Naive B cell (primary cell): ENCODE measurements at regions not wholly inside any gene's neighbourhood (a gene's known extent, or its start where the extent isn't known, plus 50 kb on each side); places are given as distances from the start of the nearest gene placed in this dataset.
"Not testable (repeated sequence)": the region's sequence is repeated elsewhere in the genome, so short reads cannot be mapped to it uniquely, and the experiment has no call there.

ENCODE experiments used
- ATAC-seq, 2 donors: fragments of 150-1000 bp; cut with Tn5 transposase; 2 replicates each; pipeline ENCODE4 v1.10.0; 2021; ENCODE audit warnings: low read depth in 2 of 2, mild to moderate bottlenecking in 2 of 2, moderate library complexity in 2 of 2
- DNase-seq: peaks from one replicate; pipeline ENCODE4 v3.0.0; 2022
- H3K27ac Mint-ChIP-seq, 6 donors: one replicate each; pipeline ENCODE4 v1.8.0; 2020 to 2022; ENCODE audit warnings: mild to moderate bottlenecking in 6 of 6, mixed read lengths in 6 of 6, moderate library complexity in 5 of 6, inconsistent platforms in 2 of 6
- H3K27me3 Mint-ChIP-seq, 3 donors: one replicate each; pipeline ENCODE4 v1.8.0; 2021 to 2022; ENCODE audit warnings: mixed read lengths in 3 of 3, mild to moderate bottlenecking in 1 of 3
- H3K36me3 Mint-ChIP-seq, 2 donors: one replicate each; pipeline ENCODE4 v1.8.0; 2020 to 2022; ENCODE audit warnings: mixed read lengths in 2 of 2, inconsistent platforms in 1 of 2, mild to moderate bottlenecking in 1 of 2
- H3K4me1 Mint-ChIP-seq, 3 donors: one replicate each; pipeline ENCODE4 v1.8.0; 2020 to 2022; ENCODE audit warnings: mixed read lengths in 3 of 3, inconsistent platforms in 1 of 3, mild to moderate bottlenecking in 1 of 3, moderate library complexity in 1 of 3
- H3K4me3 Mint-ChIP-seq, 8 donors: one replicate each; pipeline ENCODE4 v1.8.0; 2020 to 2022; ENCODE audit warnings: mild to moderate bottlenecking in 8 of 8, mixed read lengths in 8 of 8, moderate library complexity in 8 of 8, inconsistent platforms in 2 of 8
- H3K9me3 Mint-ChIP-seq, 7 donors: one replicate each; pipeline ENCODE4 v1.8.0; 2020 to 2022; ENCODE audit warnings: mixed read lengths in 7 of 7, mild to moderate bottlenecking in 5 of 7, inconsistent platforms in 2 of 7, moderate library complexity in 1 of 7

DNA sequence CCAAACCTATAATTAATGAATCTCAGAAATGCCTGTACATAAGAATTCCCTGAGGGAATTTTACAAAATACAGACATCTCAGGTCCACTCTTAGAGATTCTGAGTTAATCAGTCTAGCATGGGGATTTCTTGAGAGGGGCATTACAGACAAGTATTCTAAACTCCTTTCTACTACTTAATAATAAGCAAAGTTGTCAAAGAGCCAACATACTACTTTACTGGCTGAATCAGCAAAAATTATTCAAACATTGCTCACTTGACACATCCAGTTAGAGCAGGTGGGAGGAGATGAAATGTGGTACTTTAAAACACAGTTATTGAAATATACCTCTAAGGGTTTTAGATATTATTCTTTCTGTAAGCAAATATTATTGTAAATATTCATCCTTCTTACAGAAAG, 1164.7 kb downstream of the CDY2B start:
- Mint-ChIP-seq H3K9me3 (no peaks in the 10 kb centered on the region), H3K27me3 (no peaks in the 10 kb centered on the region), H3K36me3 (no peaks in the 10 kb centered on the region), H3K4me3 (no peak overlapping the region), H3K4me1 (no peaks in the 10 kb centered on the region), H3K27ac (no peak overlapping the region)
- no peak for DNase-seq
- no peak for ATAC-seq

DNA sequence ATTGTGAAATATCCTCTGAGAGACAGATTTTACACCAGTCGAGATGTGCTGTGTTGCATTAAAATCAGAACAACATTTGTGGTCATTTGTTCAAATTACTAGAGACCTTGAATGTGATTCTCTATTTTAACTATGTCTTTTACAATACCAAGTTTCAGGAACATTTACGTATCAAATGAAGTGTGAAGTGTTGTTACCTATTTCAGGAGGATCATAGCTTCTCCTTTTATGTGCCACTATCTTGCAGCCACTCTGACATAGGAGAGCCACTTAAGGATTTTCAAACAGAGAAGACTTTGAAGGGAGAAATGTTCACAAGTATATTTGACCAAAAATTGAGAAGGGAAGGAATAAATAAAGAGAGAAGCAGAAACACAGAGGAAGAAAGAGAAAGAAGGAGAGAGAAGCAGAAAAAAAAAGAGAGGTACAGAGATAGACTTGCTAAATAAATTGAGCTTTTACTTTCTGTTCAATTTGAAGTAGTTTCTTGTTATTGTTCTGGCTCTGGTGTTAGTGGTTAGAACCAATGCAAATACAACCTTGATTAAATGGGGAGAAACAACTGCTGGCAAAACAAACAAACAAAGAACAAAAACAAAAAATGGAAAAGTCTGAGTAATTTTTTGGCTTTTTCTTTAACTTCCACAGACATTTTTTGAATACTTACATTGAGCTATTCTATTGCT, 1206.8 kb downstream of the CDY2B start:
- Mint-ChIP-seq H3K4me1 (no peaks in the 10 kb centered on the region), H3K27ac (no peak overlapping the region), H3K9me3 (no peaks in the 10 kb centered on the region), H3K27me3 (no peaks in the 10 kb centered on the region), H3K4me3 (no peak overlapping the region), H3K36me3 (no peaks in the 10 kb centered on the region)
- ATAC-seq (no peak), DNase-seq (no peak)

GRCh38 chrY:16668402-16668801, 1211.6 kb downstream of the CDY2B start:
- Mint-ChIP-seq H3K27me3 (no peaks in the 10 kb centered on the region), H3K36me3 (no peaks in the 10 kb centered on the region), H3K9me3 (no peaks in the 10 kb centered on the region), H3K4me3 (no peak overlapping the region), H3K27ac (no peak overlapping the region), H3K4me1 (no peaks in the 10 kb centered on the region)
- no peak for ATAC-seq
- DNase-seq = no peak

DNA sequence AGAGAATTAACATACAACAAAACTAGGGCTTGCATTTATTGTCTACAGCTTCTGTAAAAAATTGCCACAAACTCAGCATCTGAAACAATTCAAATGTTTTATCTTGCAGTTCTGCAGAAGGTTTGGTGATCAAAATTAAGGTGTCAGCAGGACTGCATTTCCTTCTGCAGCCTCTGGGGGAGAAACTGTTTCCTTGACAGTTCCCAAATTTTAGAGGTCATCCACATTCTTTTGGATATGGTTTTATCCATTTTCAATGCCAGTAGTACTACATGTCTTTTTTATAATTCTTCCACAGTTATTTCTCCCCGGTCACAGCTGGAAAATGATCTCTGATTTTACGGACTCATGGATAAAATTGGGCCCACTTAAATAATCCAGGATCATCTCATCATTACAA, 1217.3 kb downstream of the CDY2B start:
- Mint-ChIP-seq H3K4me3 (no peak overlapping the region), H3K9me3 (peaks cover 0 to 2% (median 0%) of the 10 kb centered on the region in 7 donors), H3K36me3 (no peaks in the 10 kb centered on the region), H3K27ac (no peak overlapping the region), H3K4me1 (no peaks in the 10 kb centered on the region), H3K27me3 (no peaks in the 10 kb centered on the region)
- no peak for ATAC-seq
- no peak for DNase-seq

GRCh38 chrY:16659340-16659739, 1220.7 kb downstream of the CDY2B start:
- no peak for DNase-seq
- no peaks in the 10 kb centered on the region for H3K27me3 Mint-ChIP-seq
- H3K36me3 Mint-ChIP-seq = no peaks in the 10 kb centered on the region
- no peaks in the 10 kb centered on the region for H3K4me1 Mint-ChIP-seq
- H3K9me3 Mint-ChIP-seq = peaks cover 0 to 2% (median 0%) of the 10 kb centered on the region in 7 donors
- H3K27ac Mint-ChIP-seq = no peak overlapping the region
- no peak for ATAC-seq
- H3K4me3 Mint-ChIP-seq = no peak overlapping the region

DNA sequence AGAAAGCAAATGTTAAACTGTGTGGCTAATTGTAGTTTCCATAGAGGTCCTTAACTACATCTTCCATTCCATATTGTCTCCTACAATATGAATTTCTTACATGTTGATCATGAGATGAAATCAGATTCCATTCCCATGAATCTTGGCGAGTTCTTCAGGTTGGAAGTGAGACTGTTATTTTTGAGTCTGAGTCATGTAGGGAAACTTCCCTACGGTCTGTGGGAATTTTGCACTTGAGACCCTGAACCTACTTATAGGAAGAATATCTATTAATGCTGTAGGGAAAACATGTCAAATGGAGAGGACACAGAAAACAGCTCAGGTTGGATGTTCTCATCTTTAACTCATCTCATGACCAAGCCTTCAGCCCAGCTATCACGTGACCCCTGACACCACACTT, 1226.0 kb downstream of the CDY2B start:
- H3K27me3 Mint-ChIP-seq = no peaks in the 10 kb centered on the region
- DNase-seq (no peak), ATAC-seq (no peak)
- H3K4me1 Mint-ChIP-seq = no peaks in the 10 kb centered on the region
- H3K4me3 Mint-ChIP-seq = no peak overlapping the region
- no peak overlapping the region for H3K27ac Mint-ChIP-seq
- H3K9me3 Mint-ChIP-seq = no peaks in the 10 kb centered on the region
- H3K36me3 Mint-ChIP-seq = no peaks in the 10 kb centered on the region

DNA sequence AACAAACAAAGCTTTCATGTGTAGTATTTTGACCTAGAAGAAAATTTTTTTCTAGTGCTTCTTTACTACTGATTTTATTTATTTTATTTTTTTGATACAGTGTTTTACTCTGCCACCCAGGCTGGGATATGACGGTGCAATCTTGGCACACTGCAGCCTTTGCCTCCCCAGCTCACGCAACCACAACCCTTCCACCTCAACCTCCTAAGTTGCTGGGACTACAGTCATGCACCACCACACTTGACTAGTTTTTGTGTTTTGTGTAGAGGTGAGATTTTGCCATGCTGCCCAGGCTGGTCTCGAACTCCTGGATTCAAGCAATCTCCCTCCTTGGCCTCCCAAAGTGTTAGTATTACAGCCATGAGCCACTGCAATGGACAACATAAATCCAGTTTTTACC, 1234.0 kb downstream of the CDY2B start:
- no peaks in the 10 kb centered on the region for H3K9me3 Mint-ChIP-seq
- H3K27me3 Mint-ChIP-seq = no peaks in the 10 kb centered on the region
- H3K4me3 Mint-ChIP-seq = no peak overlapping the region
- no peak for DNase-seq
- H3K4me1 Mint-ChIP-seq = peaks cover 0 to 5% (median 0%) of the 10 kb centered on the region in 3 donors
- no peaks in the 10 kb centered on the region for H3K36me3 Mint-ChIP-seq
- ATAC-seq = no peak
- peak overlapping the region in 1 of 6 donors; percentile 59 for H3K27ac Mint-ChIP-seq

DNA sequence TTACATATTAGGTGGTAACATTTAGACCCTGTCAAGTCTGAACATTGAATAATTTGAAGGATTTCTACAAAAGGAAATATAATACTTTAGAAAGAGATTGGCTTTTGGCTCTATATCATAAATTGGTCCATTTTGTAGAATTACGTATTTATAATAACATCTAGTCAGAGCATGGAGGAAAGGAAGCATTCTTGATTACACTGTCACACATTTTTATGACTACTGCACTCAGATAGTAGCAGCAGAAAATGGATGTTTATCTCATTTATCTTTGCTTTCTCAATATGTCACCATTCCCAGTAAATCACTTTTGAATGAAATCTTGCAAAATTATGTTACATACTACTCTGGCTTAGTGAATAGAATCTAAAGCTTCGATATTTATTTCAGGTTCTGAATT, 1234.6 kb downstream of the CDY2B start:
- H3K27ac Mint-ChIP-seq = no peak overlapping the region
- ATAC-seq = no peak
- H3K9me3 Mint-ChIP-seq = no peaks in the 10 kb centered on the region
- no peaks in the 10 kb centered on the region for H3K27me3 Mint-ChIP-seq
- H3K4me1 Mint-ChIP-seq = peaks cover 0 to 5% (median 0%) of the 10 kb centered on the region in 3 donors
- no peak overlapping the region for H3K4me3 Mint-ChIP-seq
- no peak for DNase-seq
- no peaks in the 10 kb centered on the region for H3K36me3 Mint-ChIP-seq

GRCh38 chrY:16644270-16644800, 1235.7 kb downstream of the CDY2B start:
- H3K27me3 Mint-ChIP-seq = no peaks in the 10 kb centered on the region
- H3K36me3 Mint-ChIP-seq = no peaks in the 10 kb centered on the region
- H3K27ac Mint-ChIP-seq = peak overlapping the region in 1 of 6 donors; percentile 47
- peaks cover 0 to 5% (median 0%) of the 10 kb centered on the region in 3 donors for H3K4me1 Mint-ChIP-seq
- DNase-seq (no peak), ATAC-seq (peak in 1 of 2 donors; percentile 63)
- H3K4me3 Mint-ChIP-seq = peak overlapping the region in 1 of 8 donors; percentile 30
- H3K9me3 Mint-ChIP-seq = no peaks in the 10 kb centered on the region

GRCh38 chrY:16639777-16640176, 1240.2 kb downstream of the CDY2B start:
- H3K27ac Mint-ChIP-seq = no peak overlapping the region
- no peaks in the 10 kb centered on the region for H3K9me3 Mint-ChIP-seq
- DNase-seq (no peak), ATAC-seq (no peak)
- H3K27me3 Mint-ChIP-seq = no peaks in the 10 kb centered on the region
- H3K36me3 Mint-ChIP-seq = no peaks in the 10 kb centered on the region
- peaks cover 0 to 13% (median 0%) of the 10 kb centered on the region in 3 donors for H3K4me1 Mint-ChIP-seq
- no peak overlapping the region for H3K4me3 Mint-ChIP-seq

GRCh38 chrY:16638743-16639142, 1241.3 kb downstream of the CDY2B start:
- not testable (repeated sequence) for DNase-seq, H3K27me3 Mint-ChIP-seq, H3K4me3 Mint-ChIP-seq, ATAC-seq, H3K9me3 Mint-ChIP-seq, H3K27ac Mint-ChIP-seq, H3K36me3 Mint-ChIP-seq
- peaks cover 0 to 12% (median 0%) of the 10 kb centered on the region in 3 donors for H3K4me1 Mint-ChIP-seq

DNA sequence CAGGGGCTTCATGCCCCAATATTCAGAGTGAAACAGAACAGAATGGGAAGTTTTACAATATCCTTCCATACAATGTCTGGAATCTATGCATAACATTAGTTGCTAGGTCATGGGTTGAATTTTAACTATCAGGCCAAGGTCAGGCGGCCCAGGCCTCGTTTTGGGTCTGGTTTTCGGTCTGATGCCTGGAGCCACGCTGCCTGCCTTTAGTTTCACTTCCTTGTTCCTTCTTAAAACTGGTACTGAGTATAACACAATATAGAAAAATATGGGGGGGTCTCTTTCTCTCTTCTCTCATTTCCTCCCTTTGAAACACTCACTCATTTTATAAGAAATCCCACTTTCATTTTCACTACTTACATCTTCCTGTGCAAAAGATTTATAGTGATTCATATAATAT, 1243.8 kb downstream of the CDY2B start:
- peak in 1 of 2 donors; percentile 91 for ATAC-seq
- Mint-ChIP-seq H3K4me3 (no peak overlapping the region), H3K9me3 (no peaks in the 10 kb centered on the region)

DNA sequence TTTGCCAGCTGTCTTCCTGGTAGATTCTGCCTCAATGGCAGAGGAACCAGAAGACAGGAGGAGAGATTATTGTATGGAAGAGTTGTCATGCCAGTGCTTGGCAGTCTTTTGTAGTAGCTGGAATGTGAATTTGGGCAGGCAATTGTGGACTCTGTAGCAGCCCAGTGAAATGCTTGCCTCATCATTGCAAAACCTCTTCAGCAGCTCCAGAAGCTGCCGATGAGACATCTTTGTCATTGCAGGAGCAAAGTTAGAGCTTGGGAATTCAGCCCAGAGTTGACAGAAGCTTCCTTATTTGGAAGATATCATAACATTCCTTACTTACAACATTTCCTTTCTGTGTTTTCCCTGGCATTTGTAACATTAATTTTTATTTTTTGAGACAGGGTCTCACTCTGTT, 1250.9 kb downstream of the CDY2B start:
- Mint-ChIP-seq H3K27me3 (no peaks in the 10 kb centered on the region), H3K9me3 (no peaks in the 10 kb centered on the region), H3K36me3 (no peaks in the 10 kb centered on the region), H3K27ac (no peak overlapping the region), H3K4me3 (no peak overlapping the region), H3K4me1 (no peaks in the 10 kb centered on the region)
- DNase-seq (no peak), ATAC-seq (no peak)

More for the DNA sequence above, 1243.8 kb downstream of the CDY2B start:
- no peak for DNase-seq
- Mint-ChIP-seq H3K27me3 (no peaks in the 10 kb centered on the region), H3K27ac (no peak overlapping the region), H3K4me1 (peaks cover 0 to 8% (median 0%) of the 10 kb centered on the region in 3 donors), H3K36me3 (no peaks in the 10 kb centered on the region)

GRCh38 chrY:16627122-16627521, 1252.9 kb downstream of the CDY2B start:
- Mint-ChIP-seq H3K27me3 (no peaks in the 10 kb centered on the region), H3K9me3 (peaks cover 0 to 1% (median 0%) of the 10 kb centered on the region in 7 donors), H3K4me1 (no peaks in the 10 kb centered on the region), H3K4me3 (no peak overlapping the region), H3K36me3 (no peaks in the 10 kb centered on the region), H3K27ac (no peak overlapping the region)
- DNase-seq = no peak
- no peak for ATAC-seq
